BE2C (cell line): ENCODE measurements at regions not wholly inside any gene's neighbourhood (a gene's known extent, or its start where the extent isn't known, plus 50 kb on each side); places are given as distances from the start of the nearest gene placed in this dataset.

Experiments used
- DNase-seq: peaks from one replicate; pipeline ENCODE4 v3.0.0-alpha.2; 2020
- H3K27me3 ChIP-seq: fragments of 250-450 bp; sonication (Bioruptor Pico); 2 replicates; pipeline ENCODE4 v1.5.1; 2020; ENCODE audit warnings: mild to moderate bottlenecking
- H3K36me3 ChIP-seq: fragments of 250-450 bp; sonication (Bioruptor Pico); 2 replicates; pipeline ENCODE4 v1.5.1; 2020; ENCODE audit warnings: mild to moderate bottlenecking
- H3K4me1 ChIP-seq: fragments of 250-450 bp; sonication (Bioruptor Pico); 2 replicates; pipeline ENCODE4 v1.5.1; 2020
- H3K4me3 ChIP-seq: 2 replicates; pipeline ENCODE4 v1.5.1; 2011; ENCODE audit warnings: low read depth, low read length
- H3K9me3 ChIP-seq: fragments of 250-450 bp; sonication (Bioruptor Pico); 2 replicates; pipeline ENCODE4 v1.5.1; 2020
- CTCF ChIP-seq: IDR thresholded peaks from 2 replicates; pipeline ENCODE4 v1.5.1; 2012; ENCODE audit warnings: mild to moderate bottlenecking, low read depth, low read length

GRCh38 chr6:134106702-134107101 is 54.3 kb upstream of the SLC2A12 start:
- Histone ChIP-seq H3K4me3 (no peak overlapping the region), H3K9me3 (no peaks in the 10 kb centered on the region), H3K36me3 (no peaks in the 10 kb centered on the region), H3K27me3 (no peaks in the 10 kb centered on the region), H3K4me1 (no peaks in the 10 kb centered on the region)
- TF ChIP-seq CTCF = no peak
- DNase-seq = no peak

- Histone ChIP-seq H3K36me3 (no peaks in the 10 kb centered on the region), H3K9me3 (no peaks in the 10 kb centered on the region), H3K27me3 (no peaks in the 10 kb centered on the region), H3K4me3 (no peak overlapping the region), H3K4me1 (no peaks in the 10 kb centered on the region)
- no peak for TF ChIP-seq CTCF
- DNase-seq = no peak
Measured at GRCh38 chr6:134105940-134106339, 53.5 kb upstream of the SLC2A12 start.

GRCh38 chr6:134103006-134103405 is 50.6 kb upstream of the SLC2A12 start:
- Histone ChIP-seq H3K36me3 (no peaks in the 10 kb centered on the region), H3K4me1 (0 out of 2 replicates have a peak, but pooled peaks cover under 1% of the 10 kb centered on the region), H3K9me3 (no peaks in the 10 kb centered on the region), H3K27me3 (no peaks in the 10 kb centered on the region), H3K4me3 (no peak overlapping the region)
- TF ChIP-seq CTCF = no peak
- no peak for DNase-seq
